Heart right ventricle (tissue), 16 donors: ENCODE measurements at regions not wholly inside any gene's neighbourhood (a gene's known extent, or its start where the extent isn't known, plus 50 kb on each side); places are given as distances from the start of the nearest gene placed in this dataset.

Experiments
- ATAC-seq, 8 donors: fragments of 200-7000 bp; cut with Tn5 transposase; one replicate each; pipeline ENCODE4 v1.9.1; 2020; ENCODE audit warnings: mild to moderate bottlenecking in 8 of 8, moderate library complexity in 8 of 8, moderate number of reproducible peaks in 1 of 8
- DNase-seq, 2 donors: peaks; one replicate each; pipeline ENCODE4 v3.0.0-alpha.2; 2020
- H3K27ac ChIP-seq, 10 donors: fragments of 200-600 bp; sonication (generic) in 2 of 10; one replicate each; pipeline versions ENCODE4 v1.5.0 to v1.8.0; 2020 to 2022; ENCODE audit warnings: mild to moderate bottlenecking in 3 of 10
- H3K27me3 ChIP-seq, 7 donors: fragments of 200-600 bp; one replicate each; pipeline ENCODE4 v1.8.0; 2021 to 2022; ENCODE audit warnings: mild to moderate bottlenecking in 2 of 7
- H3K36me3 ChIP-seq, 9 donors: fragments of 200-600 bp; sonication (generic) in 1 of 9; one replicate each; pipeline versions ENCODE4 v1.5.0 to v1.8.0; 2020 to 2022; ENCODE audit warnings: mild to moderate bottlenecking in 2 of 9
- H3K4me1 ChIP-seq, 9 donors: fragments of 200-600 bp; sonication (generic) in 1 of 9; one replicate each; pipeline versions ENCODE4 v1.5.0 to v1.8.0; 2020 to 2022; ENCODE audit warnings: mild to moderate bottlenecking in 4 of 9
- H3K4me3 ChIP-seq, 10 donors: fragments of 200-600 bp; sonication (generic) in 2 of 10; one replicate each; pipeline versions ENCODE4 v1.5.0 to v1.8.0; 2020 to 2022; ENCODE audit warnings: mild to moderate bottlenecking in 7 of 10, moderate library complexity in 2 of 10
- H3K9me3 ChIP-seq, 11 donors: fragments of 200-600 bp in 10 of 11; sonication (generic) in 2 of 11; one replicate each; pipeline versions ENCODE4 v1.5.0 to v1.8.0; 2013 to 2022; ENCODE audit warnings: mild to moderate bottlenecking in 2 of 11, control low read depth in 1 of 11, moderate library complexity in 1 of 11
- CTCF ChIP-seq, 9 donors: fragments of 200-600 bp; sonication (generic) in 2 of 9; IDR thresholded peaks; one replicate each; pipeline versions ENCODE4 v1.5.0 to v1.8.0; 2021 to 2022; ENCODE audit warnings: antibody characterized with exemption in 9 of 9, mild to moderate bottlenecking in 5 of 9, moderate library complexity in 1 of 9
- WGBS, 2 donors: extraction: QIAGEN DNeasy Blood & Tissue Kit; methylation state at CpG; one replicate each; pipeline ENCODE4 v1.1.7; 2013; ENCODE audit warnings: inconsistent platforms in 1 of 2; 5-methylcytosine and 5-hydroxymethylcytosine counted together
- intact Hi-C, 10 donors: fragments of 100-400 bp; cut with DNase I; formaldehyde crosslinking; loops; one replicate each; pipeline versions ENCODE4 v1.11.1 to v1.14.2; 2022
- donor health status: Arrhythmogenic right ventricular cardiomyopathy.
- donor health status: ischemic (EF 13 %, LVEDD 7.1; RV severe dilation, severe dysfunction).
- donor health status: healthy with polysubstance abuse.
- donor health status: DM: no; HTN: yes; CAD: no.
- donor health status: DM: no; HTN: no; CAD: no.
- donor health status: ischemic (EF 25% LVEDD 6.9; RV normal size, moderate dysfunction).
- donor health status: ischemic (EF 25% LVEDD 5.7; RV mildly dilated, moderate dysfunction).
- donor health status: healthy.
- donor health status: DM: yes; HTN: yes; CAD: no.
- donor health status: Ischemic cardiomyopathy.
- donor health status: ischemic (EF 35%, LVEDD 5.7; RV mildly dilated, moderate dysfunction).
- donor health status: nonischemic (EF 11% LVEDD 7.7; RV severe dilation, severe dysfunction).
- donor health status: DM: yes; HTN: yes; CAD: no.
- donor health status: PGD.
- donor health status: ischemic (EF 29% LVEDD 5.4; RV normal size, mild dysfunction).
- donor health status: nonischemic (EF 23%, LVEDD 6.1; RV moderate dilation, normal function).

DNA sequence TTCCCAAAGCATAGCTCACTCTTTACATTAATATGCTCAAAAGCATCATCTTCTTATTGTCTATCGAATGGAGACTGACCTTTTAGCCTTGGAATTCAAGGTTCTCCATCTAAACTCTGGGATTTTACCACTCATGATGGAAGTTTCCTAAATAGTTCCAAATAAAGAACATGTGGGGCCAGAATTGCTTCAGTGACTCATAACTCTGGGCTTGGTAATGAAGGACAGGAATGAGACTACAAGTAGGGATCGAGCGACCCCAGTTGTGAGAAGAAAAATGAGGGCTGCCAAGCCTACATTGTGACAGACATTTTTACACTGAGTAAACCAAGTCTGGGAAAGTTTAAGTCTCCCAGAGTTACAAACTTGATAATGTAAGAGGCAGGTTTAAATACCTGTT lies 269.9 kb downstream of the CBLL2 start:
- Histone ChIP-seq H3K36me3 (no peaks in the 10 kb centered on the region), H3K27me3 (peaks cover 0 to 3% (median 0%) of the 10 kb centered on the region in 7 donors), H3K27ac (no peak overlapping the region), H3K4me3 (no peak overlapping the region), H3K4me1 (no peaks in the 10 kb centered on the region), H3K9me3 (no peaks in the 10 kb centered on the region)
- DNase-seq (no peak), ATAC-seq (no peak)
- intact Hi-C loops, result no loop called here
- TF ChIP-seq CTCF (IDR thresholded peaks at IDR 0.05), result no peak
- WGBS, 2 donors, result 91 to 96% methylated on average over 3 of the region's 3 CpGs

- H3K4me1 ChIP-seq, result no peaks in the 10 kb centered on the region
- no peak overlapping the region for H3K27ac ChIP-seq
- no peaks in the 10 kb centered on the region for H3K36me3 ChIP-seq
- no peak for ATAC-seq
- no peak overlapping the region for H3K4me3 ChIP-seq
- H3K9me3 ChIP-seq, result peaks cover 0 to 4% (median 0%) of the 10 kb centered on the region in 11 donors
- no peak for DNase-seq
- intact Hi-C loops, result no loop called here
- WGBS, 2 donors, result 70 to 79% methylated on average over 4 of the region's 4 CpGs
- H3K27me3 ChIP-seq, result no peaks in the 10 kb centered on the region
- no peak for TF ChIP-seq CTCF (IDR thresholded peaks at IDR 0.05)
These were observed 286.8 kb downstream of the CBLL2 start for GRCh38 chrX:22559506-22559905.

DNA sequence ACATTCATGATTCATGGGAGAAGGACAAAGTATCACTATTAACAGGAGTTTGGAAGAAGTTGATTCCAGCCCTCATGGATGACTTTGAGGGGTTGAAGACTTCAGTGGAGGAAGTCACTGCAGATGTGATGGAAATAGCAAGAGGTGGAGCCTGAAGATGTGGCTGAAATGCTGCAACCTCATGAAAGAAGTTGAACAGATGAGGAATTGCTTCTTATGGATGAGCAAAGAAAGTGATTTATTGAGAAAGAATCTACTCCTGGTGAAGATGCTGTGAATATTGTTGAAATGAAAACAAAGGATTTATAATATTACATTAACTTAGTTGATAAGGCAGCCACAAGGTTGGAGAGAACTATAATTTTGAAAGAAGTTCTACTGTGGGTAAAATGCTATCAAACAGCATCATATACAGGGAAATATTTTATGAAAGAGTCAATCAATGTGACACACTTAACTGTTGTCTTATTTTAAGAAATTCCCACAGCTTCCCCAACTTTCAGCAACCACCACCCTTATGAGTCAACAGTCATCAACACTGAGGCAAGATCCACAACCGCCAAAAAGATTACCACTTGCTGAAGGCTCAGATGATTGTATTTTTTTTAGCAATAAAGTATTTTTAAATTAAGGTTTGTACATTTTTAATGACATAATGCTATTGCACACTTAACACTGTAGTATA lies 302.6 kb downstream of the CBLL2 start:
- Histone ChIP-seq H3K27me3 (no peaks in the 10 kb centered on the region), H3K4me3 (no peak overlapping the region), H3K27ac (no peak overlapping the region), H3K9me3 (no peaks in the 10 kb centered on the region), H3K36me3 (no peaks in the 10 kb centered on the region), H3K4me1 (no peaks in the 10 kb centered on the region)
- TF ChIP-seq CTCF (IDR thresholded peaks at IDR 0.05), result no peak
- DNase-seq (no peak), ATAC-seq (no peak)
- WGBS, 2 donors, result 89 to 93% methylated on average over 1 of the region's 1 CpG
- intact Hi-C loops, result no loop called here

- H3K27me3 ChIP-seq, result no peaks in the 10 kb centered on the region
- DNase-seq (no peak), ATAC-seq (no peak)
- no peaks in the 10 kb centered on the region for H3K4me1 ChIP-seq
- no peak for TF ChIP-seq CTCF (IDR thresholded peaks at IDR 0.05)
- H3K36me3 ChIP-seq, result no peaks in the 10 kb centered on the region
- 70 to 86% methylated on average over 3 of the region's 3 CpGs for WGBS, 2 donors
- no peaks in the 10 kb centered on the region for H3K9me3 ChIP-seq
- intact Hi-C loops, result no loop called here
- H3K4me3 ChIP-seq, result no peak overlapping the region
- no peak overlapping the region for H3K27ac ChIP-seq
These were observed 304.5 kb downstream of the CBLL2 start for GRCh38 chrX:22577181-22577580.
